OCI-LY7 (cell line): ENCODE measurements at regions not wholly inside any gene's neighbourhood (a gene's known extent, or its start where the extent isn't known, plus 50 kb on each side); places are given as distances from the start of the nearest gene placed in this dataset.
"Not testable (repeated sequence)": the region's sequence is repeated elsewhere in the genome, so short reads cannot be mapped to it uniquely, and the experiment has no call there.

Experiments
- BruUV-seq: library from RNA; stranded (reverse); fragments of 400-500 nt; replicated peaks from 2 replicates; lab custom pipeline; 2021; lab: Mats Ljungman, UMichigan
- CTCF ChIA-PET: fragments of 300-600 bp; sonication (Branson Sonifier 250); formaldehyde crosslinking; loops from one replicate; lab custom pipeline; 2022; ENCODE audit warnings: antibody characterized with exemption; ENCODE audit not compliant: unreplicated experiment; lab: Charles Lee
- POLR2A ChIA-PET: fragments of 300-600 bp; sonication (Branson Sonifier 250); formaldehyde crosslinking; loops from one replicate; lab custom pipeline; 2022; ENCODE audit warnings: antibody characterized with exemption; lab: Charles Lee
- DNase-seq: peaks from one replicate; pipeline ENCODE4 v3.0.0-alpha.2; 2015; ENCODE audit warnings: low spot score
- H2AFZ ChIP-seq: fragments of 200-600 bp; sonication (generic), shearing (Covaris generic); 2 replicates; pipeline ENCODE4 v1.6.1; 2014; ENCODE audit warnings: mild to moderate bottlenecking, antibody characterized with exemption, low read length, moderate library complexity
- H3K27ac ChIP-seq: fragments of 200-600 bp; sonication (generic); 2 replicates; pipeline ENCODE4 v1.5.1; 2014; ENCODE audit warnings: mixed run types, low read depth, mild to moderate bottlenecking, moderate library complexity, low read length, inconsistent platforms; ENCODE audit not compliant: poor library complexity, severe bottlenecking
- H3K36me3 ChIP-seq: fragments of 200-600 bp; sonication (generic); 2 replicates; pipeline ENCODE4 v1.6.1; 2014; ENCODE audit warnings: mild to moderate bottlenecking, antibody characterized with exemption, low read length, moderate library complexity, mixed read lengths; ENCODE audit not compliant: insufficient read depth
- H3K4me1 ChIP-seq: fragments of 200-600 bp; sonication (generic); 2 replicates; pipeline ENCODE4 v1.5.1; 2014; ENCODE audit warnings: mild to moderate bottlenecking, low read length; ENCODE audit not compliant: insufficient read depth, poor library complexity, severe bottlenecking
- H3K4me2 ChIP-seq: fragments of 200-600 bp; sonication (generic); 2 replicates; pipeline ENCODE4 v1.6.1; 2014; ENCODE audit warnings: mild to moderate bottlenecking, low read length
- H3K4me3 ChIP-seq: fragments of 200-600 bp; sonication (generic); 2 replicates; pipeline ENCODE4 v1.5.1; 2014; ENCODE audit warnings: mild to moderate bottlenecking, low read depth, low read length; ENCODE audit not compliant: poor library complexity, severe bottlenecking
- H3K79me2 ChIP-seq: fragments of 200-600 bp; sonication (generic); 2 replicates; pipeline ENCODE4 v1.6.1; 2016; ENCODE audit warnings: low read depth, mild to moderate bottlenecking, low read length, moderate library complexity, mixed read lengths; ENCODE audit not compliant: insufficient read depth
- H3K9me2 ChIP-seq: fragments of 200-600 bp; sonication (generic); 2 replicates; pipeline ENCODE4 v1.6.1; 2016; ENCODE audit warnings: mild to moderate bottlenecking, low read length, mixed read lengths; ENCODE audit not compliant: insufficient read depth
- H3K9me3 ChIP-seq: fragments of 200-600 bp; sonication (generic); 2 replicates; pipeline ENCODE4 v1.6.1; 2014; ENCODE audit warnings: mild to moderate bottlenecking, mixed run types, low read length, mixed read lengths
- H4K20me1 ChIP-seq: fragments of 200-600 bp; sonication (generic); 2 replicates; pipeline ENCODE4 v1.6.1; 2014; ENCODE audit warnings: mild to moderate bottlenecking, antibody characterized with exemption, low read length, moderate library complexity, mixed read lengths; ENCODE audit not compliant: insufficient read depth
- EZH2phosphoT487 ChIP-seq: fragments of 200-600 bp; sonication (generic); IDR thresholded peaks from 2 replicates; pipeline ENCODE4 v1.6.1; 2018; ENCODE audit warnings: low read depth, borderline replicate concordance, mild to moderate bottlenecking, mixed run types, antibody characterized with exemption, low read length, moderate library complexity, mixed read lengths
- intact Hi-C: fragments of 100-400 bp; cut with micrococcal nuclease; formaldehyde crosslinking; loops from one replicate; pipeline ENCODE4 v1.10.0; 2022; ENCODE audit not compliant: unreplicated experiment
- TF ChIP-seq, protein P1 (sequence below): fragments of 200-600 bp; sonication (generic); conservative IDR thresholded peaks from 2 replicates; pipeline ENCODE4 v1.5.1; 2014; ENCODE audit warnings: mild to moderate bottlenecking, antibody characterized with exemption, low read length, moderate library complexity, mixed read lengths

DNA sequence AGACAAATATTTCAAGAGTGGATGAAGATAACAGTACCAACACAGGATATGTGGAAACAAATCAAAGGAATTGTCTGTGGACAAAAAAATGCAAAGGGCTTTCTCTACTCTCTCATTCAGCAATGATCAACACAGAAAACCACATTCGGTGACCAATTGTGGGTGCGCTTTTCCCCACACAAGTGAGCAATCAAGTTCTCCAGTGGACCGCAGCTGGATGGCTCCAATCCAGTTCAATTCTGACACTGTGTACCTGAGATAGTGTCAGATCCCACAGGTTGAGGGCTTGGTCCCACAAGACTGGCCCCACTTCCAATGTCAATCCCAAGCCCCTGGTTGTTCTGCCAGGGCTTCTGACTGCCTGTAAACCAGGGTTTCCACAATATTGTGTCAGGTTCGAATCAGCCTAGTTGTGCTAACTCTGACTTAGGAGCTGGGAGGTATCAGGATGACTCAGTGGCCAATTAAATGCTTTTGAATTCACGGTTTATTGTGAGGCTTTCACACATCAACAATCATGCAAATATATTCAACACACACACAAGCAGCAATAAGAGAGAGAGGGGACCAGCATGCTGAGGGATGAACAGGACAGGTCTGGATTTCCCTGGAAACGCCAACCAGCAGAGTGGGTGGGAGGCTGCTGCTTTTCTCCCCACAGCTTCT lies 87.0 kb upstream of the BTG3 start:
- no peaks in the 10 kb centered on the region for H3K9me2 ChIP-seq
- H3K4me2 ChIP-seq = no peak overlapping the region
- CTCF ChIA-PET = no interaction called here
- no TSS peak for BruUV-seq
- intact Hi-C loops = loop anchor here (10.0 kb wide), 1 partner anchor 55 kb away; no protein-coding TSS in a partner anchor
- H4K20me1 ChIP-seq = no peaks in the 10 kb centered on the region
- no peak overlapping the region for H2AFZ ChIP-seq
- H3K9me3 ChIP-seq = no peaks in the 10 kb centered on the region
- H3K4me3 ChIP-seq = no peak overlapping the region
- no peaks in the 10 kb centered on the region for H3K4me1 ChIP-seq
- DNase-seq = no peak
- TF ChIP-seq EZH2phosphoT487 = no peak
- TF ChIP-seq, protein P1, sequence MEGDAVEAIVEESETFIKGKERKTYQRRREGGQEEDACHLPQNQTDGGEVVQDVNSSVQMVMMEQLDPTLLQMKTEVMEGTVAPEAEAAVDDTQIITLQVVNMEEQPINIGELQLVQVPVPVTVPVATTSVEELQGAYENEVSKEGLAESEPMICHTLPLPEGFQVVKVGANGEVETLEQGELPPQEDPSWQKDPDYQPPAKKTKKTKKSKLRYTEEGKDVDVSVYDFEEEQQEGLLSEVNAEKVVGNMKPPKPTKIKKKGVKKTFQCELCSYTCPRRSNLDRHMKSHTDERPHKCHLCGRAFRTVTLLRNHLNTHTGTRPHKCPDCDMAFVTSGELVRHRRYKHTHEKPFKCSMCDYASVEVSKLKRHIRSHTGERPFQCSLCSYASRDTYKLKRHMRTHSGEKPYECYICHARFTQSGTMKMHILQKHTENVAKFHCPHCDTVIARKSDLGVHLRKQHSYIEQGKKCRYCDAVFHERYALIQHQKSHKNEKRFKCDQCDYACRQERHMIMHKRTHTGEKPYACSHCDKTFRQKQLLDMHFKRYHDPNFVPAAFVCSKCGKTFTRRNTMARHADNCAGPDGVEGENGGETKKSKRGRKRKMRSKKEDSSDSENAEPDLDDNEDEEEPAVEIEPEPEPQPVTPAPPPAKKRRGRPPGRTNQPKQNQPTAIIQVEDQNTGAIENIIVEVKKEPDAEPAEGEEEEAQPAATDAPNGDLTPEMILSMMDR = no peak
- no peak overlapping the region for H3K27ac ChIP-seq
- H3K79me2 ChIP-seq = no peaks in the 10 kb centered on the region
- H3K36me3 ChIP-seq = no peaks in the 10 kb centered on the region
- POLR2A ChIA-PET = interaction anchor here (0.6 to 0.7 kb wide), 3 partner anchors 25 to 105 kb away, joined by 3 to 4 read pairs (median 3); no protein-coding TSS in a partner anchor

GRCh38 chr21:17697473-17697872 lies 84.8 kb upstream of the BTG3 start:
- Histone ChIP-seq H3K9me2 (no peaks in the 10 kb centered on the region), H3K27ac (no peak overlapping the region), H3K36me3 (no peaks in the 10 kb centered on the region), H3K4me1 (no peaks in the 10 kb centered on the region), H3K9me3 (no peaks in the 10 kb centered on the region), H3K79me2 (no peaks in the 10 kb centered on the region), H2AFZ (no peak overlapping the region), H3K4me2 (no peak overlapping the region), H4K20me1 (no peaks in the 10 kb centered on the region), H3K4me3 (no peak overlapping the region)
- ChIA-PET POLR2A (interaction anchor here (0.6 to 1.6 kb wide), 5 partner anchors 57 to 741 kb away, joined by 3 to 5 read pairs (median 3); no protein-coding TSS in a partner anchor), CTCF (no interaction called here)
- intact Hi-C loops = loop anchor here (10.0 kb wide), 1 partner anchor 57 kb away; no protein-coding TSS in a partner anchor
- no peak for DNase-seq
- no TSS peak for BruUV-seq
- TF ChIP-seq EZH2phosphoT487 = no peak
- TF ChIP-seq, protein P1 = no peak

DNA sequence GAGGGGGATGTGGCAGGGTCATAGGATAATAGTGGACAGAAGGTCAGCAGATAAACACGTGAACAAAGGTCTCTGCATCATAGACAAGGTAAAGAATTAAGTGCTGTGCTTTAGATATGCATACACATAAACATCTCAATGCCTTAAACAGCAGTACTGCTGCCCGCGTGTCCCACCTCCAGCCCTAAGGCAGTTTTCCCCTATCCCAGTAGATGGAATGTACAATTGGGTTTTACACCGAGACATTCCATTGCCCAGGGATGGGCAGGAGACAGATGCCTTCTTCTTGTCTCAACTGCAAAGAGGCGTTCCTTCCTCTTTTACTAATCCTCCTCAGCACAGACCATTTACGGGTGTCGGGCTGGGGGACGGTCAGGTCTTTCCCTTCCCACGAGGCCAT lies 81.7 kb upstream of the BTG3 start:
- H3K36me3 ChIP-seq, H3K4me1 ChIP-seq, H3K9me2 ChIP-seq, H3K27ac ChIP-seq, H3K4me3 ChIP-seq, DNase-seq, H4K20me1 ChIP-seq, POLR2A ChIA-PET, BruUV-seq, H3K9me3 ChIP-seq, H2AFZ ChIP-seq, CTCF ChIA-PET, H3K79me2 ChIP-seq, H3K4me2 ChIP-seq: not testable (repeated sequence)
- intact Hi-C loops = loop anchor here (10.0 kb wide), 1 partner anchor 60 kb away; no protein-coding TSS in a partner anchor
